HepG2 (cell line): ENCODE measurements at regions not wholly inside any gene's neighbourhood (a gene's known extent, or its start where the extent isn't known, plus 50 kb on each side); places are given as distances from the start of the nearest gene placed in this dataset.

Experiments used
- ETV5 ChIP-seq: IDR thresholded peaks from 2 replicates; pipeline ENCODE4 v1.6.1; 2018; ENCODE audit warnings: missing biosample characterization, missing genetic modification reagents, inconsistent platforms, borderline replicate concordance
- FOXC1 ChIP-seq: sonication (generic); formaldehyde crosslinking; IDR thresholded peaks from 2 replicates; pipeline ENCODE4 v1.8.0; 2022; ENCODE audit warnings: mild to moderate bottlenecking, missing genetic modification reagents, borderline replicate concordance
- HDAC2 ChIP-seq: sonication (generic); formaldehyde crosslinking; IDR thresholded peaks from 2 replicates; pipeline ENCODE4 v1.4.0; 2020; ENCODE audit warnings: missing genetic modification reagents
- HMGXB4 ChIP-seq, 2 experiments: sonication (generic) in 1 of 2; formaldehyde crosslinking in 1 of 2; IDR thresholded peaks; 2 replicates each; pipeline versions ENCODE4 v1.4.0 to v1.6.1; 2018 to 2020; ENCODE audit warnings: missing genetic modification reagents in 2 of 2, borderline replicate concordance in 1 of 2, low read depth in 1 of 2, mild to moderate bottlenecking in 1 of 2, missing biosample characterization in 1 of 2
- HOMEZ ChIP-seq: IDR thresholded peaks from 2 replicates; pipeline ENCODE4 v1.6.1; 2016; ENCODE audit warnings: low read depth
- IKZF5 ChIP-seq: IDR thresholded peaks from 2 replicates; pipeline ENCODE4 v1.6.1; 2018; ENCODE audit warnings: missing genetic modification reagents, mild to moderate bottlenecking, missing compliant biosample characterization
- KAT8 ChIP-seq: IDR thresholded peaks from 2 replicates; pipeline ENCODE4 v1.6.1; 2016; ENCODE audit warnings: missing genetic modification reagents, missing compliant biosample characterization
- MBD4 ChIP-seq: IDR thresholded peaks from 2 replicates; pipeline ENCODE4 v1.6.1; 2012; ENCODE audit warnings: low read length, inconsistent platforms, borderline replicate concordance
- NFE2L2 ChIP-seq: fragments of 150-350 bp; IDR thresholded peaks from 2 replicates; pipeline ENCODE4 v1.6.1; 2014; ENCODE audit warnings: low read length
- NR2F6 ChIP-seq, 2 experiments: IDR thresholded peaks; 2 replicates each; pipeline ENCODE4 v1.6.1; 2016; ENCODE audit warnings: antibody characterized with exemption in 1 of 2, mild to moderate bottlenecking in 1 of 2
- NR3C1 ChIP-seq: sonication (generic); formaldehyde crosslinking; IDR thresholded peaks from 2 replicates; pipeline ENCODE4 v1.4.0; 2020; ENCODE audit warnings: missing genetic modification reagents
- SRSF9 ChIP-seq: fragments of 200-400 bp; formaldehyde crosslinking; IDR thresholded peaks from 2 replicates; pipeline ENCODE4 v1.6.1; 2018; ENCODE audit warnings: borderline replicate concordance, mild to moderate bottlenecking, low read depth, low read length; ENCODE audit not compliant: insufficient read depth, poor library complexity, severe bottlenecking
- ZBTB20 ChIP-seq: sonication (generic); formaldehyde crosslinking; IDR thresholded peaks from 2 replicates; pipeline ENCODE4 v1.8.1; 2023; ENCODE audit warnings: missing genetic modification reagents, low read depth, mild to moderate bottlenecking, borderline replicate concordance
- ZBTB3 ChIP-seq: sonication (generic); formaldehyde crosslinking; IDR thresholded peaks from 2 replicates; pipeline ENCODE4 v1.4.0; 2020; ENCODE audit warnings: low read depth, mild to moderate bottlenecking, moderate library complexity, missing genetic modification reagents, borderline replicate concordance
- ZBTB49 ChIP-seq: sonication (generic); formaldehyde crosslinking; IDR thresholded peaks from 2 replicates; pipeline ENCODE4 v1.4.0; 2020; ENCODE audit warnings: missing genetic modification reagents, borderline replicate concordance
- ZNF709 ChIP-seq: sonication (generic); formaldehyde crosslinking; IDR thresholded peaks from 2 replicates; pipeline ENCODE4 v1.5.0; 2020; ENCODE audit warnings: mild to moderate bottlenecking, missing genetic modification reagents
- ZNF770 ChIP-seq: sonication (generic); formaldehyde crosslinking; IDR thresholded peaks from 2 replicates; pipeline ENCODE4 v1.5.0; 2020; ENCODE audit warnings: mild to moderate bottlenecking, missing genetic modification reagents
- ZSCAN22 ChIP-seq: sonication (generic); formaldehyde crosslinking; IDR thresholded peaks from 2 replicates; pipeline ENCODE4 v1.4.0; 2020; ENCODE audit warnings: mild to moderate bottlenecking, missing genetic modification reagents
- ZSCAN31 ChIP-seq: sonication (generic); formaldehyde crosslinking; IDR thresholded peaks from 2 replicates; pipeline ENCODE4 v1.5.0; 2020; ENCODE audit warnings: low read depth, mild to moderate bottlenecking, missing genetic modification reagents

GRCh38 chr12:46661110-46661845 is 164.5 kb downstream of the SLC38A4 start (continued):
- 0 out of 2 replicates have a peak, but pooled peaks have one; percentile 22 for TF ChIP-seq IKZF5 (CRISPR knock-in tag)
- no peak for TF ChIP-seq NR3C1
- TF ChIP-seq HOMEZ (CRISPR knock-in tag) = peak; percentile 38; the same call in 1 of the 2 replicates
- TF ChIP-seq ZBTB49 = no peak
- TF ChIP-seq NR2F6 (IDR thresholded peaks at IDR 0.05) = no peak
- TF ChIP-seq NR2F6 (CRISPR knock-in tag; IDR thresholded peaks at IDR 0.05) = no peak
- TF ChIP-seq ZBTB3 = no peak
- no peak for TF ChIP-seq ZNF770 (CRISPR knock-in tag)
- no peak for TF ChIP-seq ZSCAN22 (CRISPR knock-in tag)
- TF ChIP-seq ZSCAN31 (CRISPR knock-in tag) = no peak
- TF ChIP-seq ZNF709 (CRISPR knock-in tag) = no peak
- TF ChIP-seq MBD4 = no peak
- no peak for TF ChIP-seq SRSF9
- 0 out of 4 replicates have a peak, but pooled peaks of 1 of the 2 experiments have one; percentile 21 for TF ChIP-seq HMGXB4 (CRISPR knock-in tag; IDR thresholded peaks at IDR 0.05; ENCODE audit: borderline replicate concordance in 1 of 2, low read depth in 1 of 2)
- TF ChIP-seq FOXC1 (CRISPR knock-in tag) = no peak
- 0 out of 2 replicates have a peak, but pooled peaks have one; percentile 33 for TF ChIP-seq HDAC2 (CRISPR knock-in tag)
- peak; percentile 66 for TF ChIP-seq NFE2L2
- no peak for TF ChIP-seq ZBTB20
- 0 out of 2 replicates have a peak, but pooled peaks have one; percentile 10 for TF ChIP-seq ETV5 (CRISPR knock-in tag)
- peak; percentile 45; the same call in 1 of the 2 replicates for TF ChIP-seq KAT8 (CRISPR knock-in tag)
